T-helper 2 cell (primary cell): ENCODE measurements at regions not wholly inside any gene's neighbourhood (a gene's known extent, or its start where the extent isn't known, plus 50 kb on each side); places are given as distances from the start of the nearest gene placed in this dataset.
"Not testable (repeated sequence)": the region's sequence is repeated elsewhere in the genome, so short reads cannot be mapped to it uniquely, and the experiment has no call there.

Experiments used
- DNase-seq, 5 experiments: peaks; one replicate each; pipeline versions ENCODE4 v3.0.0 to v3.0.0-alpha.2; 2012 to 2022

- no peak for DNase-seq
Observed at GRCh38 chr4:170682558-170683294, 593.0 kb upstream of the AADAT start.

DNA sequence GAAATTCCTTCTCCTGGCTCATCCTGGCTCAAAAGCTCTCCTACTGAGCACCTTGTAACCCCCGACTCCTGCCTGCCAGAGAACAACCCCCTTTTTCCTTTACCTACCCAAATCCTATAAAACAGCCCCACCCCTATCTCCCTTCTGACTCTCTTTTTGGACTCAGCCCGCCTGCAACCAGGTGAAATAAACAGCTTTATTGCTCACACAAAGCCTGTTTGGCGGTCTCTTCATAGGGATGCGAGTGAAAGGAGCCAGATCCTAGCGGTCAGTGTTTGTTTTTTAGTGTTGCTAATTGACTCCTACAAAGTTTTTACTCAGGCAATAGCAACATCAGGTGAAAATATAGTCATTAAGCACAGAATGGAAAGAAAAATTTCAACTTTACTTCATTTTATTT is 592.3 kb upstream of the AADAT start:
- DNase-seq, result not testable (repeated sequence)

DNA sequence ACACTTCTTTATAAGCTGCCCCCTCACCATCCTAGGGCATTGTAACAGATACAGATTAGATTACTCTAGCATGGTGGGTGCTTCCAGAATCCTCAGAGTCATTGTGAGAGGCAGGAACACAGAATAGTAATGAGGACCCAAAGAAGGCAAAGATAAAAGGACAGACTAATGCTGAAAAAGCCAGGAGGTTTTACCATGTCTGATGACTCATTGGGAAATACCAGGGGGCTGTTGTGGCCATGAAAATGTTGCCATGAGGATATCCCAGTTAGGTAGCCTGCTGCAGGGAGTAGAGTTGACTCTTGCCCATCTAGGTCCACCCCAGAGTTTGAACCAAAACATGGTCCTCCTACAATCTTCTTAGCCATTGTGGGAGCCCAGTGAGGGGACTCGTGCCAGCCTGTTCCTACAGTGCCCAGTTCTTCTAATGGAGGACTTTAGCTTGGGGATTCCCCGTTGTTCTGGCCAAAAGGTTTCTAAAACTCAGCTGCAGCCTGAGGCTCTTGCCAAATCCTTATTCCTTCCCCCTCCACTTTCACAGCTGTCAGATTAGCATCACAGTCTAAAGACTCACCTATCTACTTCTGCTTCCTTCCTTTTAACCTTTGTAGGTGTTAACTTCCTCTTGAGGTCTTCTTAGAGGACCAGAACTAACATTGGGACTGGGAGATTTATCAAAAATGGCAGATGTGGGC is 586.0 kb upstream of the AADAT start:
- DNase-seq, result no peak

GRCh38 chr4:170674176-170674575 is 584.4 kb upstream of the AADAT start:
- no peak for DNase-seq

DNA sequence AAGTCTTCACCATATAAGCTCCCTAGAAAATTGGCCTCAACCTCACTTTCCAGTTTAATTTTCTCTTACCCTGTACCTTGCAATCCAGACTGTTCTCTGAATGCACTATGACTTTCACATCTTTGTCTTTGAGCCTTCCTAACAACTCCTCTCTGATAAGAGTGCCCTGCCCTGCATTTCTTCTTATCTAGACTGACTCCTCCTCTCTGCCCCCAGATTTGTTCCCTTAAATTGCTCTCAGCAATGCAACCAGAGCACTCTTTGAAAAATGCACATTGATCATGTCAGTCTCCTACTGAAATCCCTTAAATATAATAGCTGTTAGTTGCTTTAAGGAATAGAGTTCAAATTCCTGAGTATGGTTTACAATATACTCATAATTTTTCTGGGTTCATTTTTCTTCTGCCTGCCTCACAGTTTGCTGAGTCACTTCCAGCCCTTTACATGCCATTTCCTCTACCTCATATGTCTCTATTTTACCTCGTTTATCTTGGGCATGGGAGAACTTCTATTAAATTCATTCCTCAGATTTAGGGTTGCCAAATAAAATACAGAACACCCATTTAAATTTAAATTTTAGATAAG is 582.7 kb upstream of the AADAT start:
- peak in 1 of 5 experiments; percentile 14 for DNase-seq

DNA sequence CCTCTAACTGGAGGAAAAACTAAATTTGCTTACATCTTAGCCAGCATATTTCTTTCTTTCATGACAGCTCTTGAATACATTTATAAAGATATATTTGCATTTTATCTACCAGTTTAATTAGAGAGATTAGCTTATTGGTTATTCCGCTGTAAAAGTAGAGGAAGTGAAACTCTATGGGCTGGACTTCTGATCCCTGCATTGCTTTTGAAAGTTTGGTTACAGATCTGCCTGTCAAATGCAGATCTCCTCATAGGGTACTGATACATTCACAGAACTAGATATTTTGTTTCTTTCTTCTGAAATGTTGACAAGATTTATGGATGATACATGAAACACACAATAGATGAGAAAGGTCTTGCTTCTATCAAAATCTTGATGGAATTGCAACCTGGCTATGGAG is 581.4 kb upstream of the AADAT start:
- DNase-seq, result no peak

GRCh38 chr4:170667814-170668213 is 578.1 kb upstream of the AADAT start:
- DNase-seq, result no peak

GRCh38 chr4:170666909-170667308 is 577.2 kb upstream of the AADAT start:
- peak in 1 of 5 experiments; percentile 44 for DNase-seq

DNA sequence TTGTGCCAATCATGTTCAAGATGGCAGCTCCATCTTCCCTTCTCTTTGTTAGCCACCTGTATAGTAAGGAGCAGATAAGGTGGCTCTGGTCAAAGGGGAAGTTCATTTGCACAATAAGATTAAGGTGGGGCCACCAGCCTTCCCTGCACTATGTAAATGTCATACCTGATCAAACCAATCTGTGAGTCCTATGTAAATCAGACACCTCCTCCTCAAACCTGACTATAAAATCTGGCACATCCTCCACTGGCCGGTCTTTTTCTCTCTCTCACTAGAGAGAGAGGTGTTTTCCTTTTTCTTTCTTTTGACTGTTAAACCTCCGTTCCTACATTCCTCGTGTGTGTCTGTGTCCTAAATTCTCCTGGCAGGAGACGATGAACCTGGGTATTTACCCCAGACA is 572.5 kb upstream of the AADAT start:
- DNase-seq, result no peak

GRCh38 chr4:170657761-170658160 is 568.0 kb upstream of the AADAT start:
- no peak for DNase-seq

DNA sequence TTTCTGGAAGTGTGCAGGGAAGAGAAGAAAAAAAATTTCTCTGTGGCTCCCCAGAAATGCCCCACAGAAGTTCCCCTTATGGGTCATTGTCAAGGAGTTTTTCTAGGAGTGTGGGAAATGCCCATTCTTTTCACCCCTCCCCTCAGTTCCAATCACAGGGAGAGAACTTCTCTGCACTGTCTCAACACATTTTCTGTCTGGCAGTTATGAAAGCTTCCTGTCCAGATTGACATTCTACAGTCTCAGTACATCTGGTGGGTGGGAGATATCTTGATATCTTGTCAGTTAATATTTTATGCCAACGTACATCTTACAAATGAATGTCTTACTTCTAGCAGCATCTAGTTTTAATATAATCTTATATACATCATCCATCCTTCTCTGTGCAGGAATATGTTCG is 566.8 kb upstream of the AADAT start:
- DNase-seq, result no peak

DNA sequence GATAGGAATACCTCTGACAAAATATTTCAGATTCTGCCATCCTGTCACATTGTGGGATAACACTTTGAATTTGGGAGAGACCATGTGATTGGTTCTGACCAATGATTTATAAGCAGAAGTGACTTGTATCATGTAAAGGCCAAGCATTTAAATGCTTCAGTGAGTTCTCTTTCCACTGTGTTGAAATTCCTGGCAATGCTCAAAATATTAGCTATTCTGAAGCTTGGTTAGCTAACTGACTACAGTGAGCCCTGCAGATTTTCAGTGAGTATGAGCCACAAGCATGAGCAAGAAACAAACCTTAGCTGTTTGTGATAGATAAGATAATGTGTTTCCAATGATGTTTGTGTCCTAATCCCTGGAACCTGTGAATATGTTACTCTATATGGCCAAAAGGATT is 562.8 kb upstream of the AADAT start:
- no peak for DNase-seq

DNA sequence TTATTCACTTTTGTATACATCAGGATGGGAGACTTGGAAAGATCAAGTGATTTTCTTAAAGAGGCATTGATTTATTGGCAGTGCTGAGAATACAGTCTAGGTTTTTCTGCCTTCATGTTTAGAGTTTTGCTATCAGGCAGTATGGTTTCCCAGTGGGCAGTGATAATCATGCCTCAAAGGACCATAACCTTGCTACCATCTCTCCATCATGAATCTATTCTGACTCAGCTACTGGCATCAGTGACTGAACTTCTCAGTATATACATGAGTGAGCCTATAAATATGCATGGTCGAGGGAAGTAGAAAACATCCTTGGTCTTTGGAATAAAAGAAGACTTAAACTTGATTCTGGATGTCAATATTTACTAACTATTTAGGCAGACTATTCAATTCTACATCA is 562.0 kb upstream of the AADAT start:
- no peak for DNase-seq

DNA sequence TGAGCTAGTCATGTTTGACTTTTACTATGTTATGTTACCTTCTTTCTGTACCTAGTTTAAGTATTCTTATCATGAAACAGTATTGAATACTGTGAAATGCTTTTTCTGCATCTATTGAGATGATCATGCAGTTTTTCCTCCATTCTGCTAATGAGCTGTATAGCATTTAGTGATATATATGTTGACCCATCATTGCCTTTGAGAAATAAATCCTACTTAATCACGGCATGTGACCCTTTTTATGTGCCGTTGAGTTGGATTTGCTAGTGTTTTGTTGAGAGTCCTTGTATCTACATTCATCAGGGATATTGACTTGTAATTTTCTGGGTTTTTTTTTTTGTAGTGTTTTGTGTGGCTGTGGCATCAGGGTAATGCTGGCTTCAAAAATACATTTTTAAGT is 537.7 kb upstream of the AADAT start:
- no peak for DNase-seq

DNA sequence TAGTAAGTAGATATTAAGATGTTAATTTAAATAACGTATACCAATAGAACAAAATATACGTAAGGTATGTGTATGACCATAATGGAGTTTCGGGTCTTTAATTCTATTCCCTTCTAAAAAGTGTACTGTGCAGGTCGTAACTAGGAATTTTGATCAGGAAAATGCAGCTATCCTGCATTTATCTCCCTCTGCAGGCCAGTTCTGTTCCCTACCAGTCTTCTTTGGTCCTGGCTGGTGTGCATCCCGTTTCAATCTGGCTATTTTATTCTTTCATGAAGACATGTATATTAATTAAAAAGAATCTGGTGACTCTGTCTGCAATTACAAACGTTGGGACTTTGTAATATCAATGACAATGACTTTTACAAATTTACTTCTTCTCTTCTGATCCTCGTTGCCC is 534.1 kb upstream of the AADAT start:
- no peak for DNase-seq

DNA sequence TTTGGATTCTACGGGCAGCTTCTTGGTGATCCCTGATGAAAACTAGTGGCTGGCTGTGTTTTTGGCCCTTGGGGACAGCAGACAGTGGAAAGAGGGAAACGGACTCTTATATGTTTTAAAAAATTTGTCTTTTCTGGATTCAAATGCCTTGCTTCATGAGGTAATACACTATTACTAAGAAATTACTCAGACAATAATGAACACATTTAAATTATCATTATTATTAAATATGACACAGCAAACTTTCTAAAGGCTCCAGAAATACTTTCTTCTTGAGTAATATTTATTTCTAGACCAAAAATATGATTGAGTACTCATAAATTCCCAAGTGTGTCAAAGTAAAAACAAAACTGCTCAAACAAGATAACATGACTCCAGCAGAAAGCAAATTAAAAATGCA is 520.7 kb upstream of the AADAT start:
- DNase-seq, result no peak

GRCh38 chr4:170599894-170600293 is 510.1 kb upstream of the AADAT start:
- no peak for DNase-seq

- no peak for DNase-seq
Observed at GRCh38 chr4:170591076-170591475, 501.3 kb upstream of the AADAT start.

DNA sequence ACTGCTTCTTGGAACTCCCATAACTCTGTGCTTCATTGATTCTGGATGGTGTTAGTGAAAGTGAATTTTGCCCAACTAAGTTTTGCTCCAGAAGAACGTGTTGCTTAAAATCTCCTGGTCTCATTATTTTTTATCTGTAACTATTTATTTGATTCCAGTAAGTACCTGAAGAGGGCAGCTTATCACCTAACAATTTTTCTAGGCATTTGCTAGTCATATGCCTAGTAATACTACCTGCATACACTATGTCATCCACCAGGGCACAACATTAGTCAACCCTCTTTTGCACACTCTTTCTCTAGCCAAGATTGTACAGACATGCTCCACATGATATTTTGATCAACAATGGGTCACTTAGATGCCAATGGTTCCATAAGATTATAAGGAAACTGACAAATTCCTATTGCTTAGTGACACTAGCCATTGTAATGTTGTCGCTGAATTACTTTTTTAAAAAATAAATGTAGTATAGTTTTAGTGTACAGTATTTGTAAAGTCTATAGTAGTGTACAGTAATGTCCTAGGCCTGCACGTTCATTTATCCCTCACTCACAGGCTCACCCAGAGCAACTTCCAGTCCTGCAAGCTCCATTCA is 499.9 kb upstream of the AADAT start:
- DNase-seq, result peak in 1 of 5 experiments; percentile 51

DNA sequence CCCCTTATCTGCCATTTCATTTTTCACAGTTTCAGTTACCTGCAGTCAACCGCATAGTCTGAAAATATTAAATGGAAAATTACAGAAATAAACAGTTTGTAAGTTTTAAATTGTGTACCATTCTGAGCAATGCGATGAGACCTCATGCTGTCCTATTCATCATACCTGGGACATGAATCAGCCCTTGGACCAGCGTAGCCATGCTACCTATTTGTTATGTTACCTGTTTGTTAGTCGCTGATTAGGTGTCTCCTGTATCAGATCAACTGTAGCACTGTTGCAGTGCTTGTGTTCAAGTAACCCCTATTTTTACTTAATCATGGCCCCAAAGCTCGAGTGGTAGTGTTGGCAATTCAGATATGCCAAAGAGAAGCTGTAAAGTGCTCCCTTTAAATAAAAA is 492.2 kb upstream of the AADAT start:
- DNase-seq, result no peak

GRCh38 chr4:170581322-170581721 is 491.6 kb upstream of the AADAT start:
- no peak for DNase-seq

GRCh38 chr4:170580651-170581050 is 490.9 kb upstream of the AADAT start:
- DNase-seq, result no peak

DNA sequence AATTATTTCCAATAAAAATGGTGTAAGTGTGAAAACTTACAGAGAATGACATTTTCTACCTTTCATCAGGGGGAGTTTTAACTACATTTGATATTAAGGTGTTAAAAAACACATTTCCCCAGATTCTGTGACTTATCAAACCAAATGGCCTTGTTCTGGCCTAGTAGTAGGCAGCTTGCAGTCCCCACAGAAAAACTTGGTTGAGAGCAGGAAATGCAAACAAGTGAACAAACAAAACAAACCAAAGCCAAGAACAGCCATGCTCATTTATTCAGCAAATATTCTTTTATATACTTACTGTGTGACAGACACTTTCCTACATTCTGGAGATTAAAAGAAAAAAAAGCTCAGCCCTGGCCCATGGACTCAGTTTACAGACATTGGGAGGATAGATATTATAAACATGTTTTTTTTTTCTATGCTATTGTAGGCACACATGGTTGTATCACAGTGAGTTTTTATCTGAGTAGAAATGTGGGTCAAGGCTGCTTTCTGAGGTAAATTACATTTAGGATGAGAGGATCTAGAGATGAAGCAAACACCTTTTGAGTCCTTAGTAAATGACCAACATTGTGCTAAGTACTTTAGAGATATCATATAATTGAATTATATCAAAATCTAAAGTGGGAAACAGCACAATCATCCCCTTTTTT is 449.2 kb upstream of the AADAT start:
- no peak for DNase-seq
